CD4-positive, alpha-beta T cell (primary cell): ENCODE measurements at regions not wholly inside any gene's neighbourhood (a gene's known extent, or its start where the extent isn't known, plus 50 kb on each side); places are given as distances from the start of the nearest gene placed in this dataset.
"Not testable (repeated sequence)": the region's sequence is repeated elsewhere in the genome, so short reads cannot be mapped to it uniquely, and the experiment has no call there.

Experiments
- ATAC-seq: fragments of 200-7000 bp; cut with Tn5 transposase; one replicate; pipeline ENCODE4 v1.10.0; 2022; ENCODE audit warnings: mild to moderate bottlenecking; ENCODE audit not compliant: poor library complexity
- CTCF ChIA-PET: fragments of 350-600 bp; sonication (Branson Sonifier 250); formaldehyde crosslinking; loops from one replicate; lab custom pipeline; 2021; ENCODE audit warnings: antibody characterized with exemption, inconsistent platforms; lab: Charles Lee
- POLR2A ChIA-PET: fragments of 350-600 bp; sonication (Branson Sonifier 250); formaldehyde crosslinking; loops from one replicate; lab custom pipeline; 2021; ENCODE audit warnings: antibody characterized with exemption, inconsistent platforms; lab: Charles Lee
- DNase-seq, 14 experiments: peaks; one replicate each; pipeline ENCODE4 v3.0.0-alpha.2; 2013 to 2020; ENCODE audit warnings: mixed read lengths in 2 of 14
- H3K27ac ChIP-seq, 2 donors: one replicate each; pipeline versions ENCODE4 v1.5.1 to v1.7.0; 2013; ENCODE audit warnings: low read length in 2 of 2, low read depth in 1 of 2, mild to moderate bottlenecking in 1 of 2
- H3K27me3 ChIP-seq, 2 experiments: 1 replicate in 1 of 2; 2 replicates in 1 of 2; pipeline versions ENCODE4 v1.6.1 to v1.7.0; 2013; ENCODE audit warnings: low read length in 2 of 2, control low read depth in 1 of 2, mild to moderate bottlenecking in 1 of 2, moderate library complexity in 1 of 2; ENCODE audit not compliant: insufficient read depth in 2 of 2, control insufficient read depth in 1 of 2
- H3K36me3 ChIP-seq: one replicate; pipeline ENCODE4 v1.6.1; 2013; ENCODE audit warnings: low read length, control low read depth; ENCODE audit not compliant: insufficient read depth
- H3K4me1 ChIP-seq: one replicate; pipeline ENCODE4 v1.6.1; 2013; ENCODE audit warnings: low read length, control low read depth; ENCODE audit not compliant: insufficient read depth
- H3K4me3 ChIP-seq: one replicate; pipeline ENCODE4 v1.5.1; 2013; ENCODE audit warnings: mild to moderate bottlenecking, low read length, moderate library complexity
- H3K9me3 ChIP-seq, 2 experiments: 1 replicate in 1 of 2; 2 replicates in 1 of 2; pipeline versions ENCODE4 v1.6.1 to v1.7.0; 2013; ENCODE audit warnings: low read length in 2 of 2, mild to moderate bottlenecking in 2 of 2, control low read depth in 1 of 2, moderate library complexity in 1 of 2; ENCODE audit not compliant: control insufficient read depth in 1 of 2, insufficient read depth in 1 of 2
- H3K27ac Mint-ChIP-seq: one replicate; pipeline ENCODE4 v1.8.0; 2020; ENCODE audit warnings: mixed read lengths
- H3K27me3 Mint-ChIP-seq: one replicate; pipeline ENCODE4 v1.8.0; 2021; ENCODE audit warnings: mixed read lengths
- H3K36me3 Mint-ChIP-seq: one replicate; pipeline ENCODE4 v1.8.0; 2021; ENCODE audit warnings: low read depth, mixed read lengths
- H3K4me1 Mint-ChIP-seq: one replicate; pipeline ENCODE4 v1.8.0; 2021; ENCODE audit warnings: low read depth, mixed read lengths
- H3K4me3 Mint-ChIP-seq: one replicate; pipeline ENCODE4 v1.8.0; 2020; ENCODE audit warnings: mild to moderate bottlenecking, mixed read lengths
- H3K9me3 Mint-ChIP-seq: one replicate; pipeline ENCODE4 v1.8.0; 2020; ENCODE audit warnings: mixed read lengths
- intact Hi-C, 2 experiments: fragments of 100-400 bp; cut with DNase I in 1 of 2; cut with micrococcal nuclease in 1 of 2; formaldehyde crosslinking; loops; one replicate each; pipeline versions ENCODE4 v1.15.1 to v1.9.0; 2023 to 2025; cut with DNase I, micrococcal nuclease
- TF ChIP-seq, protein P1 (sequence below): fragments of 200-600 bp; IDR thresholded peaks from one replicate; pipeline ENCODE4 v1.8.0; 2022; ENCODE audit warnings: antibody characterized with exemption, mild to moderate bottlenecking

GRCh38 chr4:97016186-97016907 lies 1126.9 kb downstream of the STPG2 start:
- Histone ChIP-seq H3K9me3 (no peaks in the 10 kb centered on the region), H3K27ac (no peak overlapping the region), H3K36me3 (no peaks in the 10 kb centered on the region), H3K4me3 (no peak overlapping the region), H3K27me3 (no peaks in the 10 kb centered on the region), H3K4me1 (no peaks in the 10 kb centered on the region)
- Mint-ChIP-seq H3K9me3 (peaks cover 5% of the 10 kb centered on the region), H3K4me3 (no peak overlapping the region), H3K27me3 (no peaks in the 10 kb centered on the region), H3K4me1 (no peaks in the 10 kb centered on the region), H3K36me3 (no peaks in the 10 kb centered on the region), H3K27ac (no peak overlapping the region)
- ATAC-seq (no peak), DNase-seq (no peak)
- intact Hi-C loops = no loop called here
- POLR2A ChIA-PET = interaction anchor here (0.6 kb wide), 1 partner anchor 25 kb away, joined by 3 read pairs; no protein-coding TSS in a partner anchor
- CTCF ChIA-PET = no interaction called here
- TF ChIP-seq, protein P1, sequence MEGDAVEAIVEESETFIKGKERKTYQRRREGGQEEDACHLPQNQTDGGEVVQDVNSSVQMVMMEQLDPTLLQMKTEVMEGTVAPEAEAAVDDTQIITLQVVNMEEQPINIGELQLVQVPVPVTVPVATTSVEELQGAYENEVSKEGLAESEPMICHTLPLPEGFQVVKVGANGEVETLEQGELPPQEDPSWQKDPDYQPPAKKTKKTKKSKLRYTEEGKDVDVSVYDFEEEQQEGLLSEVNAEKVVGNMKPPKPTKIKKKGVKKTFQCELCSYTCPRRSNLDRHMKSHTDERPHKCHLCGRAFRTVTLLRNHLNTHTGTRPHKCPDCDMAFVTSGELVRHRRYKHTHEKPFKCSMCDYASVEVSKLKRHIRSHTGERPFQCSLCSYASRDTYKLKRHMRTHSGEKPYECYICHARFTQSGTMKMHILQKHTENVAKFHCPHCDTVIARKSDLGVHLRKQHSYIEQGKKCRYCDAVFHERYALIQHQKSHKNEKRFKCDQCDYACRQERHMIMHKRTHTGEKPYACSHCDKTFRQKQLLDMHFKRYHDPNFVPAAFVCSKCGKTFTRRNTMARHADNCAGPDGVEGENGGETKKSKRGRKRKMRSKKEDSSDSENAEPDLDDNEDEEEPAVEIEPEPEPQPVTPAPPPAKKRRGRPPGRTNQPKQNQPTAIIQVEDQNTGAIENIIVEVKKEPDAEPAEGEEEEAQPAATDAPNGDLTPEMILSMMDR = no peak

- no peaks in the 10 kb centered on the region for H3K36me3 ChIP-seq
- intact Hi-C loops = no loop called here
- no peaks in the 10 kb centered on the region for H3K4me1 ChIP-seq
- no peaks in the 10 kb centered on the region for H3K9me3 ChIP-seq
- POLR2A ChIA-PET = no interaction called here
- Mint-ChIP-seq H3K27ac (no peak overlapping the region), H3K36me3 (no peaks in the 10 kb centered on the region), H3K9me3 (peaks cover 5% of the 10 kb centered on the region), H3K27me3 (no peaks in the 10 kb centered on the region), H3K4me3 (no peak overlapping the region), H3K4me1 (no peaks in the 10 kb centered on the region)
- no peak overlapping the region for H3K27ac ChIP-seq
- ATAC-seq (no peak), DNase-seq (no peak)
- CTCF ChIA-PET = no interaction called here
- no peak overlapping the region for H3K4me3 ChIP-seq
- no peaks in the 10 kb centered on the region for H3K27me3 ChIP-seq
- TF ChIP-seq, protein P1 = no peak
These were observed 1115.4 kb downstream of the STPG2 start for GRCh38 chr4:97027728-97028410.

- Mint-ChIP-seq H3K9me3 (no peaks in the 10 kb centered on the region), H3K4me1 (no peaks in the 10 kb centered on the region), H3K36me3 (no peaks in the 10 kb centered on the region), H3K27ac (no peak overlapping the region), H3K4me3 (no peak overlapping the region), H3K27me3 (no peaks in the 10 kb centered on the region)
- CTCF ChIA-PET = no interaction called here
- Histone ChIP-seq H3K4me1 (no peaks in the 10 kb centered on the region), H3K4me3 (no peak overlapping the region), H3K9me3 (no peaks in the 10 kb centered on the region), H3K27ac (no peak overlapping the region), H3K27me3 (no peaks in the 10 kb centered on the region), H3K36me3 (no peaks in the 10 kb centered on the region)
- no peak for DNase-seq
- POLR2A ChIA-PET = no interaction called here
- ATAC-seq = no peak
- intact Hi-C loops = no loop called here
- TF ChIP-seq, protein P1 = no peak
These were observed 1114.5 kb downstream of the STPG2 start for GRCh38 chr4:97028785-97029184.

DNA sequence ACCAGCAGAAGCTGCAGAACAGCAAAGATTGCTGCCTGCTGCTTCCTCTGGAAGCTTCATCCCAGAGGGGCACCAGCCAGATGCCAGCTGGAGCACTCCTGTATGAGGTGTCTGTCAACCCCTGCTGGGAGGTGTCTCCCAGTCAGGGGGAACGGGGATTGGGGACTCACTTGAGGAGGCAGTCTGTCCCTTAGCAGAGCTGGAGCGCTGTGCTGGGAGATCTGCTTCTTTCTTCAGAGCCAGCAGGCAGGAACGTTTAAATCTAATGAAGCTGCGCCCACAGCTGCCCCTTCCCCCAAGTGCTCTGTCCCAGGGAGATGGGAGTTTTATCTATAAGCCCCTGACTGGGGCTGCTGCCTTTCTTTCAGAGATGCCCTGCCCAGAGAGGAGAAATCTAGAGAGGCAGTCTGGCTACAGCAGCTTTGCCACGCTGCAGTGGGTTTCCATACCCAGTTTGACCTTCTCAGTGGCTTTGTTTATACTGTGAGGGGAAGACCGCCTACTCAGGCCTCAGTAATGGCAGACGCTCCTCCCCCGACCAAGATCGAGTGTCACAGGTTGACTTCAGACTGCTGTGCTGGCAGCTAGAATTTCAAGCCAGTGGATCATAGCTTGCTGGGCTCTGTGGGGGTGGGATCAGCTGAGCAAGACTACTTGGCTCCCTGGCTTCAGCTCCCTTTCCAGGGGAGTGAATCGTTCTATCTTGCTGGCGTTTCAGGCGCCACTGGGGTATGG lies 1105.7 kb downstream of the STPG2 start:
- not testable (repeated sequence) for H3K27me3 ChIP-seq, H3K36me3 ChIP-seq

More for the DNA sequence above, 1105.7 kb downstream of the STPG2 start:
- H3K27ac Mint-ChIP-seq, H3K9me3 Mint-ChIP-seq, ATAC-seq, H3K27me3 Mint-ChIP-seq, H3K4me1 ChIP-seq, H3K36me3 Mint-ChIP-seq, intact Hi-C loops, H3K27ac ChIP-seq, H3K4me3 Mint-ChIP-seq, CTCF ChIA-PET, H3K4me3 ChIP-seq, POLR2A ChIA-PET, DNase-seq, H3K4me1 Mint-ChIP-seq: not testable (repeated sequence)
- H3K9me3 ChIP-seq = peaks cover 0 to 12% of the 10 kb centered on the region in 2 experiments
